GM13977 (cell line): ENCODE measurements at regions not wholly inside any gene's neighbourhood (a gene's known extent, or its start where the extent isn't known, plus 50 kb on each side); places are given as distances from the start of the nearest gene placed in this dataset.

Experiments used
- DNase-seq: peaks from one replicate; pipeline ENCODE4 v3.0.0; 2012; ENCODE audit warnings: low spot score
- CTCF ChIP-seq: IDR thresholded peaks from 2 replicates; pipeline ENCODE4 v1.5.1; 2012; ENCODE audit warnings: mild to moderate bottlenecking, control low read depth; ENCODE audit not compliant: insufficient read depth; ENCODE audit errors: extremely low read depth, missing control alignments
- in situ Hi-C: fragments of 300-500 bp; cut with MboI; formaldehyde crosslinking; loops from one replicate; pipeline ENCODE4 v1.12.0; 2022; ENCODE audit warnings: low sequenced_read_pairs, low pct_unique_long_range_greater_than_20kb, mixed read lengths, inconsistent platforms; ENCODE audit not compliant: unreplicated experiment

DNA sequence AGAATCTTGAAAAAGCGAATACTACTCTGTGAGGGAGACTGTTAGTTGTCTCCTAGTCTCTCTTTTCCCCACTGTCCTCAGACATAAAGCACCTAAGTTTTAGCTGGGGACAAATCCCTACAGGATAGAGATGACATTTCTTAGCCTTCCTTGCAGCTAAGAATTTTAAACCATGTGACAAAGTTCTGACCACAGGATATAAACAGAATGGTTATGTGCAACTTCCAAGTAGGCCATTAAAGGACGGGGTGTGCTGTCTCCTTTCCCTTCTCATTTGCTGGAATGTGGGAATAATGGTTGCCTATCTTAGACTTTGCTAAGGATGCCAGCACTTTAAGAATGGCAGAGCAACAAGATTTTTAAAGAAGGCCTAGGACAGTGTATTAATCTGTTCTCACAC lies 74.9 kb upstream of the PRPS1L1 start:
- DNase-seq: no peak
- TF ChIP-seq CTCF: no peak
- in situ Hi-C loops: no loop called here

DNA sequence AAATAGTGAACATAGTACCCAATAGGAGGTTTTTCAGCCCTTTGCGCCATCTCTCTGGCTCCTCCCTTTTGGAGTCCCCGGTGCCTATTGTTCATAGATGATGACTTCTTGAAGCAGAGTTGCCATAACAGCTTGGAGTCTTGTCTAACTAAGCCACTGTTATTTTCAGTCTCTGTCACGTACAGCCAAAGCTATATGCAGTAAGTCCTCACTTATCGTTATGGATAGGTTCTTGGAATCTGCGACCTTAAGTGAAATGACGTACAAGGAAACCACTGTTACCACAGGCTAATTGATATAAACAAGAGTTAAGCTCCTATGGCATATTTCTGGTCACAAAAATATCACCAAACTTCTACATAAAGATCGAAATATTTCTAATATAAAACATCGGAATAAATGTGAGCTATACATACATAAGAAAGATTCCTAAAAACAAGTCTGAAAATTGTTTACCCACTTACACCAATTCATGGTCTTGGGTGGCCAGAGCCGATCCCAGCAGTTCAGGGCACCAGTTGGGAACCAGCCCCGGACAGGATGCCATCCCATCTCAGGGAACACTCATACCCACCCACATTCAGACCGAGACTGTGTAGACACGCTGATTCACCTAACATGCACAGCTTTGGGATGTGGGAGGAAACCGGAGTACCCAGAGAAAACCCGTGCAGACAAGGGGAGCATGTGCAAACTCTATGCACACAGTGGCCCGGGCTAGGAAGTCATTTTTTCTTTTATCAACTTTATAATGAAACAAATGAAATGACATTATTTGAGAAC lies 76.0 kb upstream of the PRPS1L1 start:
- no peak for DNase-seq
- in situ Hi-C loops: no loop called here
- no peak for TF ChIP-seq CTCF

- TF ChIP-seq CTCF: no peak
- in situ Hi-C loops: no loop called here
- DNase-seq: no peak
Observed at GRCh38 chr7:18109762-18110161, 82.1 kb upstream of the PRPS1L1 start.

GRCh38 chr7:18116661-18117060 lies 89.0 kb upstream of the PRPS1L1 start:
- no peak for DNase-seq
- no peak for TF ChIP-seq CTCF
- in situ Hi-C loops: no loop called here

DNA sequence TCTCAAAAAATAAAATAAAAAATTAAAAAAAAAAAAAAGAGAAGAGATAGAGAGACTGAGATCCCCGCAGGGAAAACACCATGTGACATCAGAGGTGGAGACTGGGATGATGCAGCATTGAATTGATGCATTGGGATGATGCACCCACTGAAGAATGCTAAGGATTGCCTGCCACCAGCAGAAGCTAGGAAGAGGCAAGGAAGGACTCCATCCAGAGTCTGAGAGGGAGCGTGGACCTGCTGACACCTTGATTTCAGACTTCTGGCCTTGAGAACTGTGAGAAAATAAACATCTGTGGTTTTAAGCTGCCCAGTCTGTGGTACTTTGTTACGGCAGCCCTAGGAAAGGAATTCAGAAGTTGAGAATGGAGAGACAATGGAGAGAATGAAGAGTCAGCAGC lies 89.8 kb upstream of the PRPS1L1 start:
- no peak for DNase-seq
- no peak for TF ChIP-seq CTCF
- in situ Hi-C loops: no loop called here

DNA sequence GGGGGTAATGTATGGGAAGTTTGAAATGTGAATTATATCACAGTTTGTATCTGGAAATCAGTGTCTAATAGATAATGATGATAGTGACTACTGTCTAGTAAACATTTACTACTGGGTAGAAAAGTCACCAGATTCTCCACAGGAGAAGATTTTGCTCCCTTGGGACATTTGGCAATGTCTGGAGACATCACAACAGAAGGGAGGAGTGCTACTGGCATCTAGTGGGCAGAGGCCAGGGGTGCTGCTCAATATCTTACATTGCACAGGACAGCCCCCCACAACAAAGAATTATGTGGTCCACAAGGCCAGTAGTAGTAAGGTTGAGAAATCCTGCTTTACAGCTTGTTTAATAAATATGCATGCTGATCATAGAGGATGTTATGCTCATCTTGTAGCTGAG lies 92.3 kb upstream of the PRPS1L1 start:
- in situ Hi-C loops: no loop called here
- peak; percentile 14 for TF ChIP-seq CTCF
- no peak for DNase-seq
